Stomach (tissue), 8 donors: ENCODE measurements at regions not wholly inside any gene's neighbourhood (a gene's known extent, or its start where the extent isn't known, plus 50 kb on each side); places are given as distances from the start of the nearest gene placed in this dataset.

Source experiments
- DNase-seq, 2 donors: peaks; one replicate each; pipeline versions ENCODE4 v3.0.0 to v3.0.0-alpha.2; 2013 to 2019
- H3K27ac ChIP-seq, 5 donors: fragments of 200-600 bp in 4 of 5; sonication (generic) in 4 of 5; one replicate each; pipeline ENCODE4 v1.5.1; 2013 to 2019; ENCODE audit warnings: mild to moderate bottlenecking in 1 of 5, moderate library complexity in 1 of 5
- H3K27me3 ChIP-seq, 3 donors: fragments of 200-600 bp; sonication (generic); one replicate each; pipeline ENCODE4 v1.5.1; 2017 to 2019; ENCODE audit warnings: mixed run types in 1 of 3
- H3K36me3 ChIP-seq, 4 donors: fragments of 200-600 bp; sonication (generic); 1 replicate in 3 of 4; 2 replicates in 1 of 4; pipeline ENCODE4 v1.5.1; 2016 to 2019
- H3K4me1 ChIP-seq, 4 donors: fragments of 200-600 bp; sonication (generic); one replicate each; pipeline ENCODE4 v1.5.1; 2016 to 2019
- H3K4me3 ChIP-seq, 4 donors: fragments of 200-600 bp; sonication (generic) in 3 of 4; one replicate each; pipeline ENCODE4 v1.5.1; 2016 to 2019; ENCODE audit warnings: mild to moderate bottlenecking in 1 of 4
- H3K9me3 ChIP-seq, 4 donors: fragments of 200-600 bp; sonication (generic); one replicate each; pipeline ENCODE4 v1.5.1; 2016 to 2019
- EP300 ChIP-seq: sonication (generic); formaldehyde crosslinking; IDR thresholded peaks from one replicate; pipeline ENCODE4 v1.6.1; 2017; ENCODE audit warnings: antibody characterized with exemption
- POLR2A ChIP-seq, 4 donors: fragments of 450-650 bp; IDR thresholded peaks; one replicate each; pipeline ENCODE4 v1.6.1; 2016; ENCODE audit warnings: antibody characterized with exemption in 4 of 4, control low read depth in 2 of 4, mild to moderate bottlenecking in 1 of 4, moderate library complexity in 1 of 4
- POLR2AphosphoS5 ChIP-seq, 3 donors: sonication (generic); formaldehyde crosslinking; IDR thresholded peaks; one replicate each; pipeline ENCODE4 v1.6.1; 2016; ENCODE audit warnings: antibody characterized with exemption in 3 of 3
- WGBS, 5 donors: extraction: QIAGEN DNeasy Blood & Tissue Kit in 3 of 5; methylation state at CpG; one replicate each; pipeline versions ENCODE4 v1.1.5 to v1.1.7; 2013 to 2018; 5-methylcytosine and 5-hydroxymethylcytosine counted together
- intact Hi-C: fragments of 100-400 bp; cut with DNase I; formaldehyde crosslinking; loops from one replicate; pipeline ENCODE4 v1.15.1; 2023; ENCODE audit warnings: low total_unique reads
- TF ChIP-seq, protein P1 (sequence below), 7 experiments: fragments of 450-650 bp in 4 of 7; fragments of 200-600 bp in 3 of 7; sonication (generic) in 3 of 7; IDR thresholded peaks; one replicate each; pipeline ENCODE4 v1.5.1; 2016 to 2019; ENCODE audit warnings: antibody characterized with exemption in 7 of 7, control low read depth in 2 of 7, mild to moderate bottlenecking in 1 of 7
- donor health status: healthy with polysubstance abuse.
- donor health status: Bipolar disorder and iron deficiency.
- donor health status: healthy.

DNA sequence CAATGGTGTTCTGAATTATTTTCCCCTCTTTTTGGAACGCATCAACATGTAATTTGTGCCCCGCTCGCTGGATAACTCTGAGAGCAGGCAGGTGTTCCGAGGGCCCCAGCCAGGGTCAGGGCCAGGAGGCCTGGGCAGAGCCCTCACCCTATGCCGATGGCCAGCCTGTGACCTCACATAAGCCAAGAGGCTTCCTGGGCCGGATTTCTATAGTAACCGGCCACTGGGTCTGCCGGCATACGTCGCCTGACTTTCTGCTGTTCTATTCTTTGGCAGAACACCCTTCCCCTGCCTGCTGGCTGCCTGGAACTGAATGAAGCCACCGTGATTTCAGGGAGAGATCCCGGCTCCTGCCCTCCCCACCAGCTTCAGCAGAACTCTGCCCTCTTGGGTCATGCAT is 375.2 kb downstream of the SHANK2 start:
- Histone ChIP-seq H3K4me1 (peaks cover 0 to 12% (median 2%) of the 10 kb centered on the region in 4 donors), H3K9me3 (no peaks in the 10 kb centered on the region), H3K36me3 (no peaks in the 10 kb centered on the region), H3K27ac (no peak overlapping the region), H3K4me3 (no peak overlapping the region), H3K27me3 (no peaks in the 10 kb centered on the region)
- intact Hi-C loops, result no loop called here
- no peak for DNase-seq
- TF ChIP-seq POLR2AphosphoS5 (IDR thresholded peaks at IDR 0.05), result no peak
- TF ChIP-seq POLR2A (IDR thresholded peaks at IDR 0.05), result no peak
- TF ChIP-seq EP300, result no peak
- TF ChIP-seq, protein P1, sequence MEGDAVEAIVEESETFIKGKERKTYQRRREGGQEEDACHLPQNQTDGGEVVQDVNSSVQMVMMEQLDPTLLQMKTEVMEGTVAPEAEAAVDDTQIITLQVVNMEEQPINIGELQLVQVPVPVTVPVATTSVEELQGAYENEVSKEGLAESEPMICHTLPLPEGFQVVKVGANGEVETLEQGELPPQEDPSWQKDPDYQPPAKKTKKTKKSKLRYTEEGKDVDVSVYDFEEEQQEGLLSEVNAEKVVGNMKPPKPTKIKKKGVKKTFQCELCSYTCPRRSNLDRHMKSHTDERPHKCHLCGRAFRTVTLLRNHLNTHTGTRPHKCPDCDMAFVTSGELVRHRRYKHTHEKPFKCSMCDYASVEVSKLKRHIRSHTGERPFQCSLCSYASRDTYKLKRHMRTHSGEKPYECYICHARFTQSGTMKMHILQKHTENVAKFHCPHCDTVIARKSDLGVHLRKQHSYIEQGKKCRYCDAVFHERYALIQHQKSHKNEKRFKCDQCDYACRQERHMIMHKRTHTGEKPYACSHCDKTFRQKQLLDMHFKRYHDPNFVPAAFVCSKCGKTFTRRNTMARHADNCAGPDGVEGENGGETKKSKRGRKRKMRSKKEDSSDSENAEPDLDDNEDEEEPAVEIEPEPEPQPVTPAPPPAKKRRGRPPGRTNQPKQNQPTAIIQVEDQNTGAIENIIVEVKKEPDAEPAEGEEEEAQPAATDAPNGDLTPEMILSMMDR (IDR thresholded peaks at IDR 0.05), result no peak
- WGBS, 5 donors, result 72 to 84% (median 81%) methylated on average over 12 of the region's 12 CpGs

DNA sequence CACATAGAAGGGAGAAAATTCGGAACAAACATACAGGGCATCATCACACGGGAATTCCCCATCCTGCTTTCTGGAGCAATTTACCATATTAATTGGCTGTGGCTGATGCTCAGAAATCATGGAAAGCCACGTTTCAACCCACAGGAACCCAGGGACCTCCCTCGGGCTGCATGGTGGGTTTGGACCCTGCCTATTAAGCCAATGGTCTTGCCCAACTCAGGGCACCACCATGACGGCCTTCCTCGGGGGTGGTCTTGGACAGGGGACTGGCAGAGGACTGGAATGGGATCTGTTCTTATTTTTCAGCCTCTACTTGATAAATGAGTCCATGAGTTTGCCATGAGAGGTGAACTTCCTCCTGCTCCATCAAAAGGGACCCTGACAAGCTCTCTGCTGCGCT is 374.0 kb downstream of the SHANK2 start:
- no peak overlapping the region for H3K4me3 ChIP-seq
- WGBS, 5 donors, result 81 to 90% (median 87%) methylated on average over 6 to 7 of the region's 7 CpGs
- no peaks in the 10 kb centered on the region for H3K9me3 ChIP-seq
- H3K4me1 ChIP-seq, result no peaks in the 10 kb centered on the region
- DNase-seq, result no peak
- no peak for TF ChIP-seq POLR2A (IDR thresholded peaks at IDR 0.05)
- H3K27me3 ChIP-seq, result no peaks in the 10 kb centered on the region
- no peaks in the 10 kb centered on the region for H3K36me3 ChIP-seq
- H3K27ac ChIP-seq, result no peak overlapping the region
- intact Hi-C loops, result no loop called here

DNA sequence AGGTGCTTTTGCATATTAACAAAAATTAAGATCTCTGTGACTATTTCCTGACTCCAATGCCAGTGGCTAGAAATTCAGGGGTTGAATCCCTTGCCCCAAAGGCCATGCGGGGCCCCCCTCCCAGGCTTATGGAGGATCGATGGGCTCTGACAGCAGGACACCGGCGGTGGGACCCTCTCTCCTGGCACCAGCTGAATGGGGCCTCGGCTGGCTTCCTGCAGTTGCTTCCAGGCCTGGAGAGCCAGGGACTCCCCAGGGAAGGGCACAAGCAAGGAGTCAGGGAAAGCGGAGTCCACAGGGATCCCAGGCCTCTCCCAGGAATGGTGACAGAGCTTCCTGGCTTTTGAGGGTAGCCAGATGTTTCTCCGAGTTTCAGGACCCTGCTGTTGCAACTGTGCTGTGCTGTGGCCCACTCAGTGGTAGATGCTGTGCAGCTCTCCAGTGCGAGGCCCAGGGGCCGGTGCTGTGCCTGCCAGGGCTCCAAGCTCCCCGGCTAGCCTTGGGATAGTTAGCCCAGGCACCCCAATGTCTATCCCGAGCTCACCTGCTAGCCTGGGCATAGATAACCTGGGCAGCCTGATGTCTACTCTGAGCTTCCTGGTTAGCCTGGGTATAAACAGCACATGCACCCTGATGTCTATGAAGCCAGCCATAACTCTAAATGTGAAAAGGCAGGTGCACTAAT is 372.6 kb downstream of the SHANK2 start:
- TF ChIP-seq POLR2A (IDR thresholded peaks at IDR 0.05) (no peak), POLR2AphosphoS5 (IDR thresholded peaks at IDR 0.05) (no peak), EP300 (no peak)
- TF ChIP-seq, protein P1 (IDR thresholded peaks at IDR 0.05), result no peak
- WGBS, 5 donors, result 77 to 93% (median 91%) methylated on average over 7 to 11 of the region's 11 CpGs
- intact Hi-C loops, result no loop called here
- Histone ChIP-seq H3K27me3 (no peaks in the 10 kb centered on the region), H3K27ac (no peak overlapping the region), H3K36me3 (no peaks in the 10 kb centered on the region), H3K4me3 (no peak overlapping the region), H3K9me3 (no peaks in the 10 kb centered on the region), H3K4me1 (no peaks in the 10 kb centered on the region)
- DNase-seq, result no peak

DNA sequence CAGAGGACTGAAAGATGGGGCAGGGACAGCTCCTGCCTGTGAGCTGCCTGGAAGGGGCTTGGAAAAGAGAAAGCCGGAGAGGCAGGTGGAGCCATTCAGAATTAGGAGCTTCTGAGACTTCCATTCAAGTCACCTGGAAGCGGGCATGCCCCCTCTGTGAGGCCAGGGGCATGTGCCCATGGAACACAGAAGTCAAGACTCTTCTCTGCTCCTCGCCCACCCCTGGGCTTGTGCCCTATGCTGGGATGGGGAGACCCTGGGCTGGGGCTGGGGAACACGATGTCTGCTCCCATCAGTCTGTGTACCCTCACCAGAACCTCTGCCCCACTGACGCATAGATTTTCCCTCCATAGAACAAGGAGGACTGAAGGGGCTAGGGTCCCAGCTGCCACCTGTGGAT is 372.0 kb downstream of the SHANK2 start:
- intact Hi-C loops, result no loop called here

More for the DNA sequence above, 372.0 kb downstream of the SHANK2 start:
- H3K27ac ChIP-seq, result no peak overlapping the region
- no peak for TF ChIP-seq POLR2A (IDR thresholded peaks at IDR 0.05)
- TF ChIP-seq POLR2AphosphoS5 (IDR thresholded peaks at IDR 0.05), result no peak
- TF ChIP-seq, protein P1 (IDR thresholded peaks at IDR 0.05), result no peak
- no peak for TF ChIP-seq EP300
- no peak overlapping the region for H3K4me3 ChIP-seq
- H3K9me3 ChIP-seq, result no peaks in the 10 kb centered on the region
- WGBS, 5 donors, result 82 to 97% (median 89%) methylated on average over 5 of the region's 5 CpGs
- H3K36me3 ChIP-seq, result no peaks in the 10 kb centered on the region
- H3K4me1 ChIP-seq, result no peaks in the 10 kb centered on the region
- no peak for DNase-seq
- H3K27me3 ChIP-seq, result no peaks in the 10 kb centered on the region
